Activated T-helper 1 cell treated with Interleukin-2 at 50 U/mL for 16 hours (primary cell): ENCODE measurements at regions not wholly inside any gene's neighbourhood (a gene's known extent, or its start where the extent isn't known, plus 50 kb on each side); places are given as distances from the start of the nearest gene placed in this dataset.

Experiments used
- DNase-seq: peaks from one replicate; pipeline ENCODE4 v3.0.0-alpha.2; 2020; ENCODE audit warnings: low read depth

DNA sequence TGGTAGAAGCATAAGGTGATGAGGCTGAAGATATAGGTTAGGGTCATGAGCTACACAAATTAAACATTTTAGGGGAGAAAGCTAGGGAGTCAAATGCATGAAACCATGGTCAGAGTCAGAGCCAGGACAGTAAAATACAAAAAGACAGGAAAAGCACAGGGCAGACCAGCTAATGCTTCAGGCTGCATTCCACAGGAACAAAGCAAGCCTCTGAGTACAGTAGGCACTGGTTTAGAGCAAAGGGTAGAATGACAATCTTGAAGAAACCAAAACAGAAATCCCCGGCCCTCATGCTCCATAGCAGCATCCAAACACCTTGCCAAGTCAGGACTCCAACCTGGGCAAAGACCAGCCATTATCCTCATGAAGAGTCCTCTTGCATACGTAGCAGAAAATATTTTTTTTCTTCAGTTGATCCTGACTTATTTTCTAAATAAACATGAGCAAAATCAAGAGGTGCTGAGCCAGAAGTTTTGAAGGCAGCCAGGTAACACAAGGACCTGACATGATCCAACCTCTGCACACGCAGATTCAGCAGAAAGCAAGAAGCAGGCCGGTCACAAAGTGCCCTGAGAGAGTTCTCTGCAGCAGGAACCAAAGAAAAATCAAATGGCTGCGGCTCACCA is 273.1 kb downstream of the TTLL7 start:
- DNase-seq = no peak

DNA sequence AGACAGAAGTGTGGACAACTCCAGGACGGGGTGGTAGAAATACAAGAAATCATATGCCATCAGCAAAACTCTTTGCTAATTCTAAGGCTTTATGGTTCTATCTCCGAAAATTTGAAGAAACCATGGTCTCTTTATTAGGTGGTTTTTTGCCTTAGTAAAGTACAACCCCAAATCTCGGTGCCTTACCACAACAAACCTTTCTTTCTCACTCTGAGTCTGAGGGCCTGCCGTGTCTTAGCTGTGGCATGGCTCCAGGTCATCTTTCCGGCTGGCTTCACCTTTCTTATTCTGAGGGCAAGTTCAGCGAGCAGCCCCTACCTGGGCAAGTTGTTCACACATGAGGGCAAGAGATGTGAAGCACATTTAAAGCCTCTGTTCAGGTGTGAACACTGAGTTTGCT is 280.6 kb downstream of the TTLL7 start:
- no peak for DNase-seq

DNA sequence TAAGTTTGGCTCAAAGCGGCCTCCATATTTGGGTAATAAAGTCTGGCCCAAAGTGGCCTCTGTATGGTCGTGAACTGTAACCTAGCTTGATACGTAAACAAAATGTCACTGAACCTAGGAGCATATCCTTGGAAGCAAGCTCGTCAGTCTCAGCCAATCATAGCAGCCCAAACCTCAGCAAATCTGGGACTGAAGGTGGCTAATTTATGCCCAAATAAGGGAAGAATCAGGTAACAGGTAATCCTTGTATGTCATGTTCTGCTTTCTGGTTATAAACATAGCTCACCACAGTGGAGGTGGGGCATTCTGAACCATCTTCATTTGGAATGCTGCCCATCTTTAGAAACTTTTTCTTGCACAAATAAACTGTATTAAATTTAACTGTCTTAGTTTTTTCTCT is 281.1 kb downstream of the TTLL7 start:
- DNase-seq = no peak

DNA sequence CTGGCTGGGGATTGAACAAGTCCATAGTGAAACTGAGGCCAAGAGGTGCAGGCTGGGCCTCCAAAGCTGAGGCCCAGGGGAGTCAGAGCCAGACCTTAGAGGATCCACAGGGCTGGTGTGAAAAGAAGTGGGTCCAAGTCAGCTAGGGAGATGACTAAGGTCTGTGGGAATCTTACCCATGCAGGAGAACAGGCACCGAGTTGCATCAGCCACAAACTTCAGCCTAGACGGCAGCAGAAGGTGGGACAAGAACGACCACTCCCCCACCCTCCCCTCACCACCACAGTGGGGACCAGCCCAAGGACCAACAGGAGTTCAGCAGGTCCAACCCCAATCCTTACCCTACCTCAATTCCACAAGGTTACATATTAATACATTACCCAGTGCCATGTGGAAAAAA is 282.3 kb downstream of the TTLL7 start:
- no peak for DNase-seq

DNA sequence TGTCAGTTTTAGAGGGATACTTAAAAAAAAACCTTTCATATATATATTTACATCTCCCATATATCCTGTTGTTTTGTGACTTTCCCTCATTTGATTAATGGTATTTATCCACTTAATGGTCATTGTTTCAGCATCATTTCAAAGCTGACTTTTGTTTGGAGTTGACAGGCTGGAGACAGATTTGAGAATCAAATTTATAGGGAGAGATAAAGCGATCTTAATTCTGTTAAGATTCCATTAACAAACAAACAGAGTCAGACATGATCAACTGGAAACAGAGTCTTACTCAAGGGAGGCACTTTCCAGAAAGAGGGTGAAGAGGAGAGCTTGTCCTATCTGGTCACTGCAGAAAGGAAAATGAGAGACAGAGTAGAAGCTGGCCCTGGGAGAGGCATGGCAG is 283.4 kb downstream of the TTLL7 start:
- no peak for DNase-seq

DNA sequence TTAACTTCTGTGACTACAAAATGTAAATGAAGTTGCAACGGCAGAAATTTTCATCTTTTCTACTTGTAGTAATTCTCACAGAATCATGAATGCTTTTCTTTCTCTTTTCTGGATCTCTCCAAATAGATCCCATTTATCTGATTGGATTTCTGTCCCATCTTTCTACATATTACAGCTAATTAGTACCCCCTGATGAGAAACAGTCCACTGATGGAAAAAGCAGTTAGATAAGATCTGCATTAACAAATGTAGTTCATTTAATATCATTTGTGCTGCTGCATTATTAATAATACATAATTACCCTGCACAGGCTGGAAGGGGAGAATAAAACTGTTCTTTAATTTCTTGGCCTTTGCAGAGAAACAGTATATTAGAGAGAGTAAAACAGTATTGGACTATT is 289.3 kb downstream of the TTLL7 start:
- DNase-seq = no peak

DNA sequence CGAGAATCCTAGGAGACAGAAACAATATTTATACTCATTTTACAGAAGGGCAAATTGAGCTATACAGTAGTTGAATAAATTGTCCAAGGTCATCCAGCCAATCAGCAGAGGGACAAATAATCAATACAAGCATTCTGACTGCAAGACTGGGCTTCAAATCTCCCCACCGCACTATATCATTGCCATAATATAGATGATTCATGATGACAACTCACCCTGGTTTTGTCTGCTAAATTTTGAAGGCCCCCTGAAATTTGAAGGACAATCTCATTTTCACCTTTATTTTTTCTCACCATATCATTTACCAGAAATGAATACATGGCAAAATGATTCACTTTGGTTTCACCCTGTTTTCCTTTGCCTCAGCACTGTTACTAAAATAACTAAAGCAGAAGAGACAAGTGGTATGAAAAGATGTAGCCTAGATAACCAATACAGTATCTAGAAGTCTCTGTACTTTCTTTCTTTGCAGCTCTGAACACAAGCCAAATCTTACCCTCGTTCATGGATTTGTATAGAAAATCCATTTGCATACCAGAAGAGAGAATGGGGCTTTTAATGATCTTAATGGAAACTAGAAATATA is 292.5 kb downstream of the TTLL7 start:
- DNase-seq = no peak

DNA sequence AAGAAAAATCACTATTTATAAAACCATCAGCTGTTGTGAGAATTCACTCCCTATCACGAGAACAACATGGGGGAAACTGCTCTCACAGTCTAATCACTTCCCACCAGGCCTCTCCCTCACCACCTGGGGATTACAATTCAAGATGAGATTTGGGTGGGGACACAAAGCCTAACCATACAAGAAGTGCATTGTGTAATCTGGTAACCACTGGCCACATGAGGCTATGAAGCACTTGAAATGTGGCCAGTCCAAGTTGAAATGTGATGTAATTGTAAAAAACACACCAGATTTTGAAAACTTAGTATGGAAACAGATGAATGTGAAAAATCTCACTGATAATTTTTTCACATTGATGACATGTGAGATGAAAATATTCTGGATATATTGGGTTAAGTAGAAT is 293.8 kb downstream of the TTLL7 start:
- no peak for DNase-seq

DNA sequence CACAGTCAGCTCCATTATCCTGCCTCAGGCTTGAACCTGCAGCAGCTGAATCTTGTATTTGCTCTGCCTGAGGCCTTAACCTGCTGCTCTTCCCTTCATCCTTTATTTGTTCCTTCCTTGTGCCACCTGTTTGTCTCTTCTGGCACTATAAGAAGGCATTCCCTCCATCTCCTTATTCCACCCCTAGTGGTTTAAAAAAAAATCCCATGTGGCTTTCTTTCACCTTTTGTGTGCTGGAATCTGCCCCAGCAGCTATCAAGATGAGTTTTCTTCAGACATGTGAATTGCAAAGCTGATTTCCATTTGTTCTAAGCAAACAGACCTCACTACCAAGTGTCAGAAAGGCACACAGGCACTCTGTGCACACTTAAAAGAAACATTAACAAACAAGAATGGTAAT is 294.6 kb downstream of the TTLL7 start:
- no peak for DNase-seq

DNA sequence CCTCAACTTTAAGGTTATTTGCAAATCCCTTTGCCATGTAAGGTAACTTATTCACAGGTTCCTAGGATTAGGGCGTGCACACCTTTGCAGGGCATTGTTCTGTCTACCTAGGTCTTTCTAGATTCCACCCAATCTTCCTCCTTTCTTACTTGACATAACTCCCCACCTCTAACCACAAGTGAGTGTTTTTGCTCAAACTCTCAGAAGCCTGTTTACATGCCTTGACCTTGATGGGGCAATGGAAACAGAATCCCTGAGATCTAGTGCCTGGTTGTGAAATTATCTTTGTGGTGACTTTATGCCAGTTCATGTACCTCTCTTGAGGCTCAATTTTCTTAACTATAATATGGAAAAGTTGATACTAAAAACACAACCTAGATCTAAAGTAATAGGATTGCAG is 296.6 kb downstream of the TTLL7 start:
- DNase-seq = no peak

DNA sequence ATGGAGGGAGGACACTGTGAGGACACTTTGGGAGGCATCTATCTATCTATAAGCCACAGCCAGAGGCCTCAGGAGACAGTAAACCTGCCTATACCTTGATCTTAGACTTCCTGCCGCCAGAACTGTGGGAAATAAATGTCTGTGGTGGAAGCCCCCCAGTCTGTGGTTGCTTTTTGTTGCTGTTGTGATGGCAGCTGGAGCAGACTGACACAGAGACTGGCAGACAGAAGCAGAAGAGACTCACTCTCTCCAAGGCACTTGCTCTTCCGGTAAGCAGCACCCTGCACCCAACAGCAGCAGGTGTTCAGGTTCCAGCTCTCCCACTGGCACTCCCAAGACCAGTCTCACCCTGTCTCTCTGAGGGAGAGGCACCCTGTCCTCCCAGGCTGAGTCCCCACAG is 297.6 kb downstream of the TTLL7 start:
- no peak for DNase-seq

DNA sequence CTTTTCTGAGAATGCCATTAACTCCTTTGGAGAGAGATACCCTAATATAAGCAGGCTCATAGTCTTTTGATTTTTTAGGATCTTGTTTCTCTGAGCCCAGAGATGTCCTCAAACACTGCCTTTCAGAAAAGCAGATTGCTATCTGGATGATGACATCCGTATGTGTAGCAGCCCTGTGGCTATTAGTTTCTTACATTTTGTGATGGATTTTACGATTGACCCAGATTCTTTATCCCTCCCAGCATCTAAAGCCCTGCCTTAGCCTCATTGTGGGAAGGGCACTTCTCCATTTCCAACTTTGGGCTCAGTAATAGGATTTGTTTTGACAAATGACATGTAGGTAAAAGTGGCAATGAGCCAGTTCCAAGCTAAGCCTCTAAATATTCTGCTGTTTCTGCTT is 300.3 kb downstream of the TTLL7 start:
- DNase-seq = no peak

DNA sequence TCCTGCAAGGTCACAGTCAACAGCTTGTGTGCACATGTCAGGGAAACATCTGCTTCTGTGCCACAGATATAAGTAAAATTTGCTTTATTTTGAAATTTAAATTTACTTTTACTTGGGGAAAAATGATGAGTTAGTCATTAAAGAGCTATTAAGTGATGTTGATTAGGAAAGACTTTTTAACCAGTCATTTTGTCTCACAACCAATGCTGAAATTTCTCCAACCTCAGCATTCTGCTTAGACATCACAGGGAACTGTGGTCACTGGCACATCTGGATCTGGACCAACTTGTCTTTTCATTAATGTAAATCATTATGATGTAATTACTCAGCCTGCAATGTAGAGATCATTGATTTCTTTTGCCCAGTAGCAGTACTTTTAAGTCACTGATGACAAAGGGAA is 301.0 kb downstream of the TTLL7 start:
- no peak for DNase-seq

DNA sequence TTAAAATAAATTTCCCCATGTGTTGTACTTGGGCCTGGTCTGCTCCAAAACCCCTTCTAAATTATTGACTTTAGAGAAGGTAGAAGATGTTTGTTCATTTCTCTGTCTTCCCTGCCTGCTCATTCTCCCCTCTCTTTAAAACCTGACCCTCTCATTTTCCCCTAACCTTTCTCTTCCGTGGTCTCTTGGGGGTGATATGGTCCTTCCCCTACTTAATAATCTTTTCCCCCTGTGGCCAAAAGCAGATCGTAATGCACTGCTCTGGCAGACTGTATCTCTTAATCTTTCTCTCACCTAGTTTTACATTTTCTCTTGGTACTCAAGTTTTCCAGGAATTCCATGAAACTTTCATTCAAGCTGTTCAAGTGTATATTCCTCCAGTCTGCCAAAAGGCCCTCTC is 301.7 kb downstream of the TTLL7 start:
- DNase-seq = no peak

DNA sequence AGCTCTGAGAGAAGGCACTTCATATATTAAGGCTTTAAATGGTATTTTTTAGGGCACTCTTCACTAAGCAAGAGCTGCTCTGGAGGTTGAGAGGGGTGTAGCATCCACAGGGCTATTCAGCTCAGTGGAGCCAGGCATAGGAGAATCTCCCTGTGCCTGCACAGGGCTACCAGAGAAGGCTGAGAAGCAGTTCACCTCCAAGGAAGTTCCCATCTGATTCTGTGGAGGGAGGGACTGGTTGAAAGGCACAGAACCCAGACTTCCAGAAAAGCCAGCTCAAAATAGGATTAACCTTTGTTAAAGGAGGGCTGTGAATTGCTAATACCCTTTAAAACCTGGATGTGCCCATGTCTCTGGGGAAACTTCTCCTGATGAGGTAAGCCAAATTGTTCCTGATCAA is 304.5 kb downstream of the TTLL7 start:
- no peak for DNase-seq

DNA sequence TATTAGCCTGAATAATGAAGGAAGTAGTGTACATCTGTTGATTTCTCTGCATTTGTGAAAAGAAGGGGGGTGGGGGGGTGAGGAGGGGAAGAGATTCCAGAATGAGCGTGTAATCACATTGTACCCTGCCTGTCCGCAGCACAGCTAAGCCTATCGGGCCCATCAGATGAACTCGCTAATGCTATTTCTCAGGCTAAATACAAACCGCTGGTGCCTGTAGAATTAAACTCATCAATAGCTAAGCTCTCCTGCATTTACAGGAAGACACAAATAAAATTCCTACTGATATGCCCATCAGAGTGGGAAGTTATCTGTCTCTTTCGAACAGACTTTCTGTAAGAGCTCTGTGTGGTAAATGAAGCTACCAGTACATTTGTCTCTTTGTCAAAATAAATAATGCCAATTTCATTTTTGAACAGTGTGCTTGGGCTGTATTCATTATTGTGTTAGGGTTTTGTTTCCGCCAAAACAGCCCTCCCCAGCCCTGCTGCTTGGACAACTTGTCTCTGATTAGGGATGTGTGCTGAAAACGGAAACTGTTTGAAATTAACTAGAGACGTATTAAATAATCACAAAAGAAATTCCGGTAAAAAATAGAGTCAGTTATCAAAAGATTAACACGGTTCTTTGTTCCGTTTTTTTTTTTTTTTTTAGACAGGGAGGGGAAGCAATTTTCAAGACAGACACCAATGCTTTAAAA is 305.4 kb downstream of the TTLL7 start:
- no peak for DNase-seq

DNA sequence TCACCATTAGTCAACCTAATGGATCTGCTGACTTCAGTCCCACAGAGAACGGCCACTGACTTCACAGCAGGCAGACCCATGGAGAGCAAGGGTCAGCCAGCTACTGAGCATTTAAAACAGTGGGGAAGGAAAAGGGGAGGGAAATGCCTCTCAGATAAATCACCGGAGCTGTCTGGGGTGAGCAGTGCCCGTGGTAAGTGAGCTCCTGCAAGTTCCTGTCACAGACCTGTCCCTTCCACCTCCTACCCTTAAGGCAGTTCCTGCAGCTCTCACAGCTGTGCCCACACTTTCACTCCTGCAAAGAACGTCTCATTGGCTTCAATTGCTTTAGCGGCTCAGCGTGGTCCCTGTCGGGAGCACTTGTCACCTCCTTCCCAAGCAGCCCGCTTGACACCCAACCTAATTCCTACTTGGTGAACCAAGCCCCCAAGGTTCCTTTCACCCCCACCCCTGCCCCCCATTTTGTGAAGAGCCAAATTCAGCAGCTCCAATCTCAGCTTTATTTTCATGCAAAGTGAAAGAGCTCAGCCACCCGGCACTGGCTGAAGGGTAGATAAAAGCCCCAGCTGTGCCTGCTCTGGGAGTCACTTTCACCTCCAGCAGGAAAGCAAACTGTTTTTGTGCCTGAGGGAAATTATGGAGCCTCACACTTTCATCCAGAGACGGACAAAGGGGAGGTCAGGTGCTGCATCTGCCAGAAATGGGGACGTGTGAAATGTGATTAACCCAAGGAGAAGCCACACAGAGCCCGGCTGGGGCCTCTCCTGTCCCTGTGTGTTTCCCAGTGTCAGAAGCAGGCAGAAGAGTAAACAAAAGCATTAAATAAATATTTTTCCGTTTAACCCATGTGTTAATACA is 306.2 kb downstream of the TTLL7 start:
- DNase-seq = no peak

DNA sequence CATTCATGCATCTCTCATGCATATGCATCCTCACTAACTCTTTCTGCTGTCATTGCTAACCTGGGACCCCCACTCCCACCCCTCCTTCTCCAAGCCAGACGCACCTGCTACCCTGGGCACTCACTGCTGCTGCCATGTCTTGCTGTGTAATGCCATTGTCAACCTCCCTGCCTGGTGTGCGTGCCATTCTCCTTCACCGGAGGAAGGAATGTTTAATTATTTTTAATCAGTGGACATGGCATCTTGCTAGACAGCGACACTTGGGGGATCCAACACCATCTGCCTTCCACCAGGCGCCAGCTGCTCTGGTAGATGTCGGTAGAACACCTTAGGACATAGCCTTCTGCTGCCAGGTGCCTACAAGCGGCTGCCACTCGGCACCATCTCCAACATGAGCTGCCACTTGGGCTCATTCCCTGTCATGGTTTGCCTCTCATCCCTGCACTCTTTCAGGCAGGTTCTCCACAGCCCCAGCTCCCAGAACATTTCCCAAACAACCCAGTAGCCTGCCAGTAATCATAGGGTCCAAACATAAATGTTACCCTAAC is 306.9 kb downstream of the TTLL7 start:
- no peak for DNase-seq

DNA sequence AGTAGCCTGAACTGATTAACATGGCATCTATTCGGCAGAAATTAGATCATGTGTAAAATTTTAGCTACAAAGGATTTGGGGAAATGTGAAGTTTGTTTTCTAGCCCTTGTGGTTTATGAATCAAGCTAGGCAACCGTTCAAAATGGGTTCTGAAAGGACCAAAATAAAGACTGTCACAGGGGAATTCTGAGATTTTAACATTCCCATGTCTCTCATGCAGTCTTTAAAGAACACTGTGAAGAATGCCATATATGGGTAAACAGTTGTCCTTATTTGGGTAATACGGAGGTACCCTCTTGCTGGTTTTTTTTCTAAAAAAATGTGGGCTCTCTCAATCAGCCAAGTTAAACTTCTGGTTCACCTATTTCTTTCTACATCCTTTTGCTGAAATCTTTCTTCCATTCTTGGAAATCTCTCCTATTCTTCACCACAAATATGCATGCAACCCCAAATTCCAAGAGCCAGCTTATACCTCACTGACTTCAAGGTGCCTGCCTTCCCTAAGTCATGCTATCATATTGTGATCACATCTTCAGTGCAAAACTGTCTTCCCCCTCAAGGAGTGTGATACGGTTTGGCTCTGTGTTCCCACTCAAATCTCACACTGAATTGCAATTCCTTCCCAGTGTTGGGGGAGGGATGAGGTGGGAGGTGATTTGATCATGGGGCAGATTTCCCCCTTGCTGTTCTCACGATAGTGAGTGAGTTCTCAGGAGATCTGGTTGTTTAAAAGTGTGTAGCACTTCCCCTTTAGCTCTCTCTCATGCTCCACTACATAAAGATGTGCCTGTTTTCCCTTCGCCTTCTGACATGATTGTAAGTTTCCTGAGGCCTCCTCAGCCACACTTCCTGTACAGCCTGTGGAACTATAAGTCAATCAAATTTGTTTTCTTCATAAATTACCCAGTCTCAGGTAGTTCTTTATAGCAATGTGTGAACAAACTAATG is 308.7 kb downstream of the TTLL7 start:
- DNase-seq = no peak

DNA sequence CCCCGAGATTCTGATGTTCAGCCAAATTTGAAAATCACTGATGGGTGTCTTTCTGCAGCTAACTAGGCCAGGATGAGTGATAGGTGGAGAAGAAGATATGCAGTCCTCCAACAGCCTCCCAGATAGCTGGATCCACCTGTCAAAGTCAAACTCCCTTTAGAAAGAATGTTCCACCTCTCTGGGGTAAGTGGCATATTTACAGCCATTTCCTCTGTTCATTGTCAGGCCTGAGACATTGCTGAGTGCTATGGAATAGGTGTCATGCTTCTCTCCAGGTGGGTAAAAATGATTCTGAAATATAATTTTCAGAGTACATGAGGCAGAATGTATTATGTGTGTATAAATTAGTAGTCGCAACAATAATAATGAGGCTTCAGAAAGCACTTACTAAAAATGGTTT is 316.8 kb downstream of the TTLL7 start:
- no peak for DNase-seq

DNA sequence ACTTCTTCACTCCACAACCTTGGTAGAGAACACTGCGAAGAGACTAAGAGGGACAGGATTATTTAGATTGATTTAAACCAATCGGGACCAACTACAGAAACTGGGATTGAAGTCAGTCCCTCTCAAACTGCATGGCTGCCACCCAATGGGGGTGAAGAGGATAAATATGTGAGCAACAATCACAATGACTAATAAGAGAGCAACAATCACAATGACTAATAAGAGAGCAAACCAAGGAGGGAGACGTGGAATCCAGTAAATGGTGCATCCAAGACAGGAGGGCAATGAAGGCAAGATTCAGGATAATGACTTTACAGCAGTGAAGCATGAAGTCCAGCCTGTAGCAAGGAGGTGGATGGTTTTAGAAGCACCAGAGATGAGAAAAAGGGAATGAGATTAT is 322.8 kb downstream of the TTLL7 start:
- DNase-seq = no peak

DNA sequence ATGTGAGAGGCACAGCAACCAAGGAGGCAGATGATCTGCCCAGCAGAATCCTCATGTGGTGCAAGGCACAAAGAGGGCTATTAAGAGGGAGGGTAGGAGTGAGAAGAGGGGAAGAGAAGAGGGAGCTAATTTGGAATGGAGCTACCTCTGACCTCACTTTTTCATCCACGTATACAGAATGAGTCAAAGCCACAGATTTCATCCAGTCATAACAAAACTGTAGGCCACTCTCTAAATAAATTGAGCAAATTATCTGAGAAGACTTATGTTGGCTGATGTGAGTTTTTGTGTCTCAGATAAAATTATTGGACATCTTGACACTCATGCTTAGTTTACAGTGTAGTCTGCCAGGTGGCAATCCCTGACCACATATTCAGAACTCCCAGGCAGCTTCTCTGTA is 325.6 kb downstream of the TTLL7 start:
- no peak for DNase-seq
